ENCODE measurements at regions not wholly inside any gene's neighbourhood (a gene's known extent, or its start where the extent isn't known, plus 50 kb on each side); places are given as distances from the start of the nearest gene placed in this dataset.

DNA sequence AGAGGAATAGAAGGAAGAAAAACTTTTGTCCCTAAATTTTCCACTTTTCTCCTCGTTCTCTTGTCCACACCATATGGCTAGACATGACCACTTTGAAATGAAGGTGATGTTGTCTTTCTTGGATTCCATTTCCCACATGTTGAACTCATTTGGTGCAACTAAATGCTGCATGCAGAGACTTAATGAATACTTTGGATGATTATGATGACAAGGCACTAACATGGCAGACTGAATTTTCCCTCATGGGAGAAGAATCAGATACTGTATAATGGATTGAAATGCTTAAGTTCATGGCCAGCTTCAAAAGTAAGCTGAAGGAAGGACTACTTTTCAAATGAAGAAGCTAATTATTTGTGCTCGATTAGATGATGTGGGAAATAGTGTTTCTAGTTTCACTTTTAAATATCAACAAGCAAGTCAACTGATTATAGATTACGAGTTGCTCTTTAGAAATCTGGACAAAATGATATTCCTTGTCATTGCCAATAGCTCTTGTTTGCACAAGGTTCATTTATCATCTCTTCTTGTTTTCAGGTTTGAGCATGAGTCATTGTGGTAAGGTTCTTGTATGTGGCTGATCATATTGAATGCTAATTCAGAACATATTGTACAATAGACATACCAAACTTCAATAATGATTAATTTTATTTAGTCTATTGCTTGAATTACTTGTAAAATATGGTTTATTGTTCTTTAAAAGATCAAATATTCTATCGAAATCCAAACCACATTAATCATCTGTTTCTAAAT lies 501.3 kb upstream of the FTMT start:
- WGBS, 2 donors: 59% methylated on average over 4 of the region's 4 CpGs
- H3K9me3 ChIP-seq: no peaks in the 10 kb centered on the region
- DNase-seq: no peak
- no peak overlapping the region for H3K27ac ChIP-seq
- TF ChIP-seq POLR2A (IDR thresholded peaks at IDR 0.05): no peak
- TF ChIP-seq, protein P1, sequence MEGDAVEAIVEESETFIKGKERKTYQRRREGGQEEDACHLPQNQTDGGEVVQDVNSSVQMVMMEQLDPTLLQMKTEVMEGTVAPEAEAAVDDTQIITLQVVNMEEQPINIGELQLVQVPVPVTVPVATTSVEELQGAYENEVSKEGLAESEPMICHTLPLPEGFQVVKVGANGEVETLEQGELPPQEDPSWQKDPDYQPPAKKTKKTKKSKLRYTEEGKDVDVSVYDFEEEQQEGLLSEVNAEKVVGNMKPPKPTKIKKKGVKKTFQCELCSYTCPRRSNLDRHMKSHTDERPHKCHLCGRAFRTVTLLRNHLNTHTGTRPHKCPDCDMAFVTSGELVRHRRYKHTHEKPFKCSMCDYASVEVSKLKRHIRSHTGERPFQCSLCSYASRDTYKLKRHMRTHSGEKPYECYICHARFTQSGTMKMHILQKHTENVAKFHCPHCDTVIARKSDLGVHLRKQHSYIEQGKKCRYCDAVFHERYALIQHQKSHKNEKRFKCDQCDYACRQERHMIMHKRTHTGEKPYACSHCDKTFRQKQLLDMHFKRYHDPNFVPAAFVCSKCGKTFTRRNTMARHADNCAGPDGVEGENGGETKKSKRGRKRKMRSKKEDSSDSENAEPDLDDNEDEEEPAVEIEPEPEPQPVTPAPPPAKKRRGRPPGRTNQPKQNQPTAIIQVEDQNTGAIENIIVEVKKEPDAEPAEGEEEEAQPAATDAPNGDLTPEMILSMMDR (IDR thresholded peaks at IDR 0.05): no peak
- no peaks in the 10 kb centered on the region for H3K27me3 ChIP-seq
- no peak overlapping the region for H3K4me3 ChIP-seq (replicated peaks in 1 of 3)
- H3K4me1 ChIP-seq: no peaks in the 10 kb centered on the region
- H3K36me3 ChIP-seq: no peaks in the 10 kb centered on the region
- intact Hi-C loops (cut with DNase I): no loop called here

DNA sequence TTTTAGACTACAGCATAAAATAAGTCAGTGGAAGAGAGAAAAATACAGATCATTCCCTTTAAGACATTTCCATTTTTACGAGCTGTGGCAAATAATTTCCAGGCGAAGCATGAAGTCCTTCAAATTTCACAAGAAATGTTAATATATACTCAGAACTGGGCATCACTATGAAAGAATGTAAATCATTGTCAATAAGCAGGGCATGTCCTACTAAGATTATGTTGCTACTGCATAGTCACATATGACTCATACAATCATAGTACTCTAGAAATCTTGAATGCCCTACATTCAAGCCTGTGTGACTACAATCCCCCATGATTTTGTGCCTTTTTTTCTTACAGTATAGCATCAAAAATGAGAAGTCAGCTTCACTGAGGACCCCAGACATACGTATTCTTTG lies 485.2 kb upstream of the FTMT start:
- Histone ChIP-seq H3K9me3 (no peaks in the 10 kb centered on the region), H3K4me1 (no peaks in the 10 kb centered on the region), H3K27me3 (no peaks in the 10 kb centered on the region), H3K27ac (no peak overlapping the region), H3K36me3 (no peaks in the 10 kb centered on the region), H3K4me3 (replicated peaks in 1 of 3) (no peak overlapping the region)
- intact Hi-C loops (cut with DNase I): no loop called here
- no peak for TF ChIP-seq POLR2A (IDR thresholded peaks at IDR 0.05)
- TF ChIP-seq, protein P1 (IDR thresholded peaks at IDR 0.05): no peak
- no peak for DNase-seq
- 84 to 91% methylated on average over 3 of the region's 3 CpGs for WGBS, 2 donors

DNA sequence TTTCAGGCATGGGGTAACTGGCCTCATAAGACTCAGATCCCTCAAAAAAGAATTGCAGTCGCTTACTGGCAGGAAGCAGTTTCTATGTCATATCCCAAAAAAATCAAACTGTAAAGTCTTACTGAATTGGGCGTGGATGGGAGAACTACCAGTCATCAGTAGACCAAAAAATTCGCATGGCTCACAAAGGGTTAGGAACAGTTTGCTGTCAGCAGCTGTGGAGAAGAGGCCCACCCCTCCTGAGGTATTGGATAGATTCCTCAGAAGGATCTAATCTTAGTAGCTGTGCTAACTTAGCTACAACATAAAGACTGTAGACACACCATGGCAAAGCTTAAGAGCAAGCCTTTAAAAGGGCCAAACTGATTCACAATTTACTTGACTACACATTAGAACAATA lies 478.3 kb upstream of the FTMT start:
- intact Hi-C loops (cut with DNase I): no loop called here
- H3K9me3 ChIP-seq: no peaks in the 10 kb centered on the region
- no peaks in the 10 kb centered on the region for H3K27me3 ChIP-seq
- no peaks in the 10 kb centered on the region for H3K4me1 ChIP-seq
- no peak overlapping the region for H3K27ac ChIP-seq
- DNase-seq: no peak
- H3K36me3 ChIP-seq: no peaks in the 10 kb centered on the region
- WGBS, 2 donors: 71 to 79% methylated on average over 3 of the region's 3 CpGs
- H3K4me3 ChIP-seq (replicated peaks in 1 of 3): no peak overlapping the region
- TF ChIP-seq, protein P1 (IDR thresholded peaks at IDR 0.05): no peak
- TF ChIP-seq POLR2A (IDR thresholded peaks at IDR 0.05): no peak

DNA sequence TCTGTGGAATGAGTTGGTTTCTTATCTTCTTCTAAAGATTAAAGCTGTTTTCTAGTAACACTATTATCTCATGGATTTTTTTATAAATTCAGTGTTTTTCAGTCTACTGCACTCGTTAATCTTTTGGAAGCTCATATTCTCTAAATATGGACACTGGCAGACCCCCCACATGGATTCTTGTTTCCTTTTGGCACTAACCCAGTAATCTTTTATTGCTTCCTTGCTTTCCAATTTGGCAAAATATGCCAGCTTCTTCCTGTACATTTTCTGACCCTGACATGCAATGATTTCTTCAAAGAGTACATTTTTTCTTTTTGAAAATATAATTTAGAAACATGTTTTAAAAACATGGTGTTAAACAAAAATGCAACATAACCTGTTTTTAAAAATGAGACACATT lies 474.2 kb upstream of the FTMT start:
- Histone ChIP-seq H3K4me1 (no peaks in the 10 kb centered on the region), H3K27ac (no peak overlapping the region), H3K36me3 (no peaks in the 10 kb centered on the region), H3K27me3 (no peaks in the 10 kb centered on the region), H3K9me3 (no peaks in the 10 kb centered on the region), H3K4me3 (replicated peaks in 1 of 3) (no peak overlapping the region)
- WGBS, 2 donors: 40 to 57% methylated on average over 1 of the region's 1 CpG
- DNase-seq: no peak
- TF ChIP-seq, protein P1 (IDR thresholded peaks at IDR 0.05): no peak
- TF ChIP-seq POLR2A (IDR thresholded peaks at IDR 0.05): no peak
- intact Hi-C loops (cut with DNase I): no loop called here

DNA sequence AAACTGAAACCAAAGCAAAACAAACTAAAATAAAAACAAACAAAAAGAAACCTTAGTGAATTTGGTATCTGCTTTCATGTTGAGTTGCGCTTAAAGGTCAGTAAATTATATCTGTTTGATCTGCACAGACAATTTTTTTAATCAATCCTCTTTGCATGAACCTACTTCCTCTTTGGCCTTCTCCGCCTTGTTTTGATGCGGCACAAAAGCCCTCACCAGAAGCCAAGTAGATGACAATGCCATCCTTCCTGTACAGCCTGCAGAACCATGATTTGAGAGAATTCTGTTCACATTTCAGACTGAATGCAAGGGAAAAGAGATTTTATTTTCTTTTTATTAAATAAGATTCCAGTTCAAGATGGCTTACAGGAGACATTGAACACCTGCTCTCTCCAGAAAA lies 473.6 kb upstream of the FTMT start:
- TF ChIP-seq, protein P1 (IDR thresholded peaks at IDR 0.05): no peak
- no peak for TF ChIP-seq POLR2A (IDR thresholded peaks at IDR 0.05)
- Histone ChIP-seq H3K27ac (no peak overlapping the region), H3K4me1 (no peaks in the 10 kb centered on the region), H3K27me3 (no peaks in the 10 kb centered on the region), H3K36me3 (no peaks in the 10 kb centered on the region), H3K4me3 (replicated peaks in 1 of 3) (no peak overlapping the region), H3K9me3 (no peaks in the 10 kb centered on the region)
- intact Hi-C loops (cut with DNase I): no loop called here
- DNase-seq: no peak
- WGBS, 2 donors: 78 to 85% methylated on average over 3 of the region's 3 CpGs

Data from thyroid gland (tissue), 4 donors.